ENCODE measurements at regions not wholly inside any gene's neighbourhood (a gene's known extent, or its start where the extent isn't known, plus 50 kb on each side); places are given as distances from the start of the nearest gene placed in this dataset.
A peak's percentile ranks its signal among the peaks of the same experiment; 100 is the strongest.

GRCh38 chr6:79824202-79824601 is 123.2 kb downstream of the ELOVL4 start:
- intact Hi-C loops (cut with micrococcal nuclease) = no loop called here
- H3K9me3 ChIP-seq (ENCODE audit: control insufficient read depth in 2 of 3, low read length in 3 of 3) = no peaks in the 10 kb centered on the region
- H3K27ac ChIP-seq (ENCODE audit: low read depth, low read length) = no peak overlapping the region
- Mint-ChIP-seq H3K9me3 (peaks cover 0 to 21% (median 5%) of the 10 kb centered on the region in 11 donors), H3K4me3 (no peak overlapping the region), H3K27ac (no peak overlapping the region), H3K27me3 (peaks cover 14 to 36% (median 20%) of the 10 kb centered on the region in 5 donors), H3K4me1 (no peaks in the 10 kb centered on the region), H3K36me3 (no peaks in the 10 kb centered on the region)
- peaks cover 0 to 4% of the 10 kb centered on the region in 2 donors for H3K27me3 ChIP-seq (ENCODE audit: control insufficient read depth in 2 of 2, insufficient read depth in 2 of 2, low read length in 2 of 2)
- no peak overlapping the region for H3K4me3 ChIP-seq (ENCODE audit: low read length)
- H3K36me3 ChIP-seq (ENCODE audit: control insufficient read depth in 2 of 3, insufficient read depth in 3 of 3, low read length in 3 of 3) = no peaks in the 10 kb centered on the region
- ATAC-seq (no peak), DNase-seq (no peak)
- H3K4me1 ChIP-seq (ENCODE audit: control insufficient read depth in 2 of 2, insufficient read depth in 2 of 2, low read length in 2 of 2) = no peaks in the 10 kb centered on the region
- ChIA-PET POLR2A (no interaction called here), CTCF (no interaction called here)

- Histone ChIP-seq H3K27ac (ENCODE audit: low read depth, low read length) (no peak overlapping the region), H3K4me1 (ENCODE audit: control insufficient read depth in 2 of 2, insufficient read depth in 2 of 2, low read length in 2 of 2) (no peaks in the 10 kb centered on the region), H3K9me3 (ENCODE audit: control insufficient read depth in 2 of 3, low read length in 3 of 3) (no peaks in the 10 kb centered on the region), H3K27me3 (ENCODE audit: control insufficient read depth in 2 of 2, insufficient read depth in 2 of 2, low read length in 2 of 2) (peaks cover 0 to 4% of the 10 kb centered on the region in 2 donors), H3K36me3 (ENCODE audit: control insufficient read depth in 2 of 3, insufficient read depth in 3 of 3, low read length in 3 of 3) (no peaks in the 10 kb centered on the region), H3K4me3 (ENCODE audit: low read length) (no peak overlapping the region)
- ATAC-seq (no peak), DNase-seq (no peak)
- Mint-ChIP-seq H3K27ac (no peak overlapping the region), H3K27me3 (peaks cover 9 to 25% (median 24%) of the 10 kb centered on the region in 5 donors), H3K4me1 (no peaks in the 10 kb centered on the region), H3K36me3 (no peaks in the 10 kb centered on the region), H3K4me3 (no peak overlapping the region), H3K9me3 (peaks cover 0 to 18% (median 3%) of the 10 kb centered on the region in 11 donors)
- POLR2A ChIA-PET = no interaction called here
- intact Hi-C loops (cut with micrococcal nuclease) = no loop called here
- CTCF ChIA-PET = no interaction called here
Observed at GRCh38 chr6:79821859-79822258, 125.5 kb downstream of the ELOVL4 start.

DNA sequence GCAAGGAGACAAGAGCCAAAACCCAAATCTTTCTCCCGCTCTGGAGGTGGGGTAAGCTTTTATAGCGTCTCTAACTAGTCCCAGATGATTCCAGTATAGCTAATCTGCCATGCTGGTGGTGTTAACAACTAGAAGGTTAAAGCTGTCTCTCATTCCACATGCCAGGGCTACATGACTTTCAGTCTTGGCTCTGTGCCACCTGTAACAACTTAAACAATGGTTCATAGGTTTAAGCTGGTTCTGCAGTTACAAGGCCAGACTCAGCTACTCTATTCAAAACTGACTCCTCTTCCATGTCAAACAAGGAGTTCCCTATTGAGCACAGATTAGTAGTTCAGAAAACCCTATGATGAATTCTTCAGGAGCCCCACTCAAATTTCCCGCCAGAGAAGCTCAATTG is 128.9 kb downstream of the ELOVL4 start:
- intact Hi-C loops (cut with micrococcal nuclease) = no loop called here
- H3K36me3 ChIP-seq (ENCODE audit: control insufficient read depth in 2 of 3, insufficient read depth in 3 of 3, low read length in 3 of 3) = no peaks in the 10 kb centered on the region
- DNase-seq (no peak), ATAC-seq (no peak)
- H3K9me3 ChIP-seq (ENCODE audit: control insufficient read depth in 2 of 3, low read length in 3 of 3) = no peaks in the 10 kb centered on the region
- H3K4me3 Mint-ChIP-seq = no peak overlapping the region
- ChIA-PET POLR2A (no interaction called here), CTCF (no interaction called here)
- H3K4me3 ChIP-seq (ENCODE audit: low read length) = no peak overlapping the region
- no peaks in the 10 kb centered on the region for H3K4me1 Mint-ChIP-seq
- no peaks in the 10 kb centered on the region for H3K36me3 Mint-ChIP-seq
- peaks cover 5 to 17% (median 16%) of the 10 kb centered on the region in 5 donors for H3K27me3 Mint-ChIP-seq
- no peaks in the 10 kb centered on the region for H3K27me3 ChIP-seq (ENCODE audit: control insufficient read depth in 2 of 2, insufficient read depth in 2 of 2, low read length in 2 of 2)
- H3K27ac Mint-ChIP-seq = no peak overlapping the region
- H3K9me3 Mint-ChIP-seq = no peaks in the 10 kb centered on the region
- H3K27ac ChIP-seq (ENCODE audit: low read depth, low read length) = no peak overlapping the region
- no peaks in the 10 kb centered on the region for H3K4me1 ChIP-seq (ENCODE audit: control insufficient read depth in 2 of 2, insufficient read depth in 2 of 2, low read length in 2 of 2)

- CTCF ChIA-PET = interaction anchor here (0.6 to 1.6 kb wide), 2 partner anchors 243 to 244 kb away, joined by 3 read pairs; no protein-coding TSS in a partner anchor
- H3K27ac Mint-ChIP-seq = no peak overlapping the region
- H3K36me3 ChIP-seq (ENCODE audit: control insufficient read depth in 2 of 3, insufficient read depth in 3 of 3, low read length in 3 of 3) = no peaks in the 10 kb centered on the region
- H3K4me3 Mint-ChIP-seq = no peak overlapping the region
- DNase-seq (no peak), ATAC-seq (no peak)
- H3K36me3 Mint-ChIP-seq = no peaks in the 10 kb centered on the region
- no peak overlapping the region for H3K4me3 ChIP-seq (ENCODE audit: low read length)
- POLR2A ChIA-PET = no interaction called here
- no peaks in the 10 kb centered on the region for H3K9me3 ChIP-seq (ENCODE audit: control insufficient read depth in 2 of 3, low read length in 3 of 3)
- no peak overlapping the region for H3K27ac ChIP-seq (ENCODE audit: low read depth, low read length)
- H3K27me3 ChIP-seq (ENCODE audit: control insufficient read depth in 2 of 2, insufficient read depth in 2 of 2, low read length in 2 of 2) = no peaks in the 10 kb centered on the region
- intact Hi-C loops (cut with micrococcal nuclease) = loop anchor here (1.0 to 2.0 kb wide), 3 partner anchors 37 to 245 kb away; no protein-coding TSS in a partner anchor
- no peaks in the 10 kb centered on the region for H3K4me1 ChIP-seq (ENCODE audit: control insufficient read depth in 2 of 2, insufficient read depth in 2 of 2, low read length in 2 of 2)
- peaks cover 0 to 20% (median 12%) of the 10 kb centered on the region in 5 donors for H3K27me3 Mint-ChIP-seq
- H3K4me1 Mint-ChIP-seq = no peaks in the 10 kb centered on the region
- no peaks in the 10 kb centered on the region for H3K9me3 Mint-ChIP-seq
Observed at GRCh38 chr6:79814940-79815339, 132.4 kb downstream of the ELOVL4 start.

- DNase-seq (peak; percentile 2 to 53 (median 32)), ATAC-seq (peak; percentile 64)
- H3K4me1 Mint-ChIP-seq = no peaks in the 10 kb centered on the region
- CTCF ChIA-PET = interaction anchor here (0.6 to 1.6 kb wide), 5 partner anchors 9 to 393 kb away, joined by 3 read pairs; no protein-coding TSS in a partner anchor
- Histone ChIP-seq H3K4me3 (ENCODE audit: low read length) (no peak overlapping the region), H3K4me1 (ENCODE audit: control insufficient read depth in 2 of 2, insufficient read depth in 2 of 2, low read length in 2 of 2) (no peaks in the 10 kb centered on the region), H3K9me3 (ENCODE audit: control insufficient read depth in 2 of 3, low read length in 3 of 3) (no peaks in the 10 kb centered on the region), H3K27me3 (ENCODE audit: control insufficient read depth in 2 of 2, insufficient read depth in 2 of 2, low read length in 2 of 2) (no peaks in the 10 kb centered on the region), H3K36me3 (ENCODE audit: control insufficient read depth in 2 of 3, insufficient read depth in 3 of 3, low read length in 3 of 3) (no peaks in the 10 kb centered on the region), H3K27ac (ENCODE audit: low read depth, low read length) (no peak overlapping the region)
- H3K9me3 Mint-ChIP-seq = no peaks in the 10 kb centered on the region
- no peak overlapping the region for H3K27ac Mint-ChIP-seq
- no peaks in the 10 kb centered on the region for H3K36me3 Mint-ChIP-seq
- H3K27me3 Mint-ChIP-seq = peaks cover 2 to 20% (median 5%) of the 10 kb centered on the region in 5 donors
- POLR2A ChIA-PET = interaction anchor here (0.6 kb wide), 1 partner anchor 59 kb away, joined by 3 read pairs; no protein-coding TSS in a partner anchor
- intact Hi-C loops (cut with micrococcal nuclease) = loop anchor here (1.0 to 2.0 kb wide), 4 partner anchors 36 to 244 kb away; no protein-coding TSS in a partner anchor
- H3K4me3 Mint-ChIP-seq = no peak overlapping the region
Observed at GRCh38 chr6:79813854-79814709, 133.3 kb downstream of the ELOVL4 start.

- Mint-ChIP-seq H3K27me3 (peaks cover 4 to 20% (median 9%) of the 10 kb centered on the region in 5 donors), H3K9me3 (no peaks in the 10 kb centered on the region), H3K4me3 (no peak overlapping the region), H3K27ac (no peak overlapping the region), H3K36me3 (no peaks in the 10 kb centered on the region), H3K4me1 (no peaks in the 10 kb centered on the region)
- no peaks in the 10 kb centered on the region for H3K9me3 ChIP-seq (ENCODE audit: control insufficient read depth in 2 of 3, low read length in 3 of 3)
- no peaks in the 10 kb centered on the region for H3K27me3 ChIP-seq (ENCODE audit: control insufficient read depth in 2 of 2, insufficient read depth in 2 of 2, low read length in 2 of 2)
- H3K4me1 ChIP-seq (ENCODE audit: control insufficient read depth in 2 of 2, insufficient read depth in 2 of 2, low read length in 2 of 2) = no peaks in the 10 kb centered on the region
- ChIA-PET CTCF (interaction anchor here (1.0 to 1.6 kb wide), 4 partner anchors 10 to 393 kb away, joined by 3 read pairs; no protein-coding TSS in a partner anchor), POLR2A (interaction anchor here (0.6 kb wide), 1 partner anchor 58 kb away, joined by 3 read pairs; no protein-coding TSS in a partner anchor)
- H3K36me3 ChIP-seq (ENCODE audit: control insufficient read depth in 2 of 3, insufficient read depth in 3 of 3, low read length in 3 of 3) = no peaks in the 10 kb centered on the region
- ATAC-seq (no peak), DNase-seq (peak in 1 of 9 donors; percentile 1)
- H3K27ac ChIP-seq (ENCODE audit: low read depth, low read length) = no peak overlapping the region
- intact Hi-C loops (cut with micrococcal nuclease) = loop anchor here in 1 of 2 donors (1.0 kb wide), 1 partner anchor 167 kb away; no protein-coding TSS in a partner anchor
- H3K4me3 ChIP-seq (ENCODE audit: low read length) = no peak overlapping the region
Observed at GRCh38 chr6:79813143-79813850, 134.1 kb downstream of the ELOVL4 start.
